ENCODE measurements at regions not wholly inside any gene's neighbourhood (a gene's known extent, or its start where the extent isn't known, plus 50 kb on each side); places are given as distances from the start of the nearest gene placed in this dataset.

DNA sequence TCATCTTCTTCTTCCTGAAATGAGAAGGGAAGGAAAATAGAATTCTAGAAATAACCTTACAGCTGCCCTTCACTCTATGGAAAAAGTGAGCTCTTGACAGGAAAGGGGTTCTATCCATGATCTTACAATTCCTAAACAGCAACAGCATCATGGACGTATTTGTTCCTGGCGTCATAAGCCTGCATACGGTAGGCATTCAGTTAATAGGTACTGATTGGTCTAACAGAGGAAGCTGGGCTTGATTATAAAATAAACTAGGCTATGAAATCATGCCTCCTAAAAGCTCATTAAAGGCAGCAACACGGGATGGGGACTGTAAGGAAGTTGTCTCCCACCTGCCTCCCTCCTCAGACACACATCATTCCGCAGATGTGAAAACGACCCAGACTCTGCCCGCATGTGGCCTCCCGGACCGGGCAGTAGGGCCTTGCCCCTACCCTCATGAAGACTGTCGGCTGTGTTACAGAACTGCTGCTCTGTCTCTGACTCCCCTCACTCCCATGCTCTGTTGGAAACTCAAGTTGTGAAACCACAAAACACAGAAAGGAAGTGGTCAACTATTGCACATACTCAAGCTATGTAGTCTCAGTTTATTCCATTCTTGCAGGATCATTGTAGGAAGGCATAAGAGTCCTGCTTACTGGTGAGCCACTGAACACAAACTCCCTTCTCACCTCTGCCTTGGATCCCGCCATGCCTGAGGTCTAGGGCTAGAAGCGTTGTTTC is 129.8 kb downstream of the DLEU7 start:
- Histone ChIP-seq H3K4me1 (ENCODE audit: insufficient read depth, low read length) (no peaks in the 10 kb centered on the region), H3K14ac (ENCODE audit: insufficient read depth, low read length) (no peak overlapping the region), H2BK5ac (ENCODE audit: insufficient read length, low read length) (no peak overlapping the region), H3K56ac (ENCODE audit: insufficient read length, low read depth, low read length) (no peak overlapping the region), H3K4me2 (ENCODE audit: insufficient read depth, insufficient read length, low read length) (no peak overlapping the region), H4K20me1 (ENCODE audit: control insufficient read depth, insufficient read depth, insufficient read length) (no peaks in the 10 kb centered on the region), H3K27me3 (ENCODE audit: insufficient read depth, low read length) (no peaks in the 10 kb centered on the region), H3K9me3 (ENCODE audit: control insufficient read depth, low read depth, low read length) (no peaks in the 10 kb centered on the region), H2BK12ac (ENCODE audit: insufficient read length, low read depth, low read length) (no peak overlapping the region), H3K27ac (ENCODE audit: insufficient read length, low read depth, low read length) (no peak overlapping the region), H3K4ac (ENCODE audit: low read depth, low read length) (no peak overlapping the region), H2AFZ (ENCODE audit: low read length) (no peak overlapping the region), H2BK20ac (ENCODE audit: low read depth, low read length, poor library complexity, severe bottlenecking) (no peak overlapping the region), H4K5ac (ENCODE audit: insufficient read length, low read depth, low read length) (no peak overlapping the region), H3K23me2 (ENCODE audit: insufficient read length, low read depth, low read length, poor library complexity, severe bottlenecking) (no peaks in the 10 kb centered on the region), H2AK5ac (ENCODE audit: insufficient read length, low read length) (no peak overlapping the region), H2BK120ac (ENCODE audit: low read depth, low read length, poor library complexity, severe bottlenecking) (no peak overlapping the region), H3T11ph (ENCODE audit: low read length) (no peak overlapping the region), H3K79me1 (ENCODE audit: insufficient read depth, low read depth, low read length, poor library complexity, severe bottlenecking) (no peaks in the 10 kb centered on the region), H3K23ac (ENCODE audit: insufficient read length, low read depth, low read length) (no peak overlapping the region), H4K8ac (replicated peaks; ENCODE audit: insufficient read length, low read depth, low read length) (no peak overlapping the region), H3K9ac (ENCODE audit: extremely low read depth, insufficient read length, low read length) (no peak overlapping the region), H4K91ac (ENCODE audit: insufficient read length, low read depth, low read length) (no peak overlapping the region), H2BK15ac (ENCODE audit: low read depth, low read length) (no peak overlapping the region), H3K18ac (ENCODE audit: insufficient read length, low read depth, low read length) (no peak overlapping the region), H3K79me2 (ENCODE audit: insufficient read depth, low read length) (no peaks in the 10 kb centered on the region)
- Mint-ChIP-seq H3K9me3 (no peaks in the 10 kb centered on the region), H3K27me3 (ENCODE audit: low read depth) (no peaks in the 10 kb centered on the region; the same call in 1 of the 2 replicates), H3K4me3 (no peak overlapping the region), H3K36me3 (ENCODE audit: insufficient read depth in 1 of 3, low read depth in 3 of 3) (no peaks in the 10 kb centered on the region; a peak in 1 of 7 replicates), H3K27ac (peak overlapping the region in 2 of 3 experiments; percentile 46 to 80; a peak in 2 of 7 replicates), H3K4me1 (0 out of 4 replicates have a peak, but pooled peaks cover 0 to 3% of the 10 kb centered on the region in 2 experiments)
- TF ChIP-seq CTCF (conservative IDR thresholded peaks at IDR 0.05) = no peak
- no CpG with 5 or more reads among the region's 12 CpGs for WGBS (ENCODE audit: extremely low coverage, insufficient read length, low lambda C conversion rate)
- no peak for DNase-seq

Measured in H9 (cell line).